ENCODE measurements at regions not wholly inside any gene's neighbourhood (a gene's known extent, or its start where the extent isn't known, plus 50 kb on each side); places are given as distances from the start of the nearest gene placed in this dataset.

GRCh38 chr22:49606562-49607290 lies 220.9 kb downstream of the BRD1 start:
- no peak for DNase-seq (ENCODE audit: insufficient read length, low spot score)
- no peak for TF ChIP-seq POLR2AphosphoS5 (IDR thresholded peaks at IDR 0.05; ENCODE audit: low read depth, low read length)
- no peak for TF ChIP-seq POU2F2 (IDR thresholded peaks at IDR 0.05; ENCODE audit: low read depth, low read length)
- TF ChIP-seq POLR2A (IDR thresholded peaks at IDR 0.05; ENCODE audit: low read depth, low read length): no peak
- TF ChIP-seq TAF1 (IDR thresholded peaks at IDR 0.05; ENCODE audit: low read depth, low read length): no peak
- TF ChIP-seq PAX5 (IDR thresholded peaks at IDR 0.05; ENCODE audit: insufficient read depth, low read length, severe bottlenecking): no peak
- no peak for TF ChIP-seq SPI1 (IDR thresholded peaks at IDR 0.05; ENCODE audit: low read depth, low read length)
- FAIRE-seq: no peak

- DNase-seq (ENCODE audit: insufficient read length, low spot score) (no peak), FAIRE-seq (no peak)
- no peak for TF ChIP-seq POLR2A (IDR thresholded peaks at IDR 0.05; ENCODE audit: low read depth, low read length)
Measured at GRCh38 chr22:49604732-49605302, 222.9 kb downstream of the BRD1 start.

- FAIRE-seq: no peak
- DNase-seq (ENCODE audit: insufficient read length, low spot score): no peak
- TF ChIP-seq SPI1 (IDR thresholded peaks at IDR 0.05; ENCODE audit: low read depth, low read length) (no peak), TAF1 (IDR thresholded peaks at IDR 0.05; ENCODE audit: low read depth, low read length) (no peak), POU2F2 (IDR thresholded peaks at IDR 0.05; ENCODE audit: low read depth, low read length) (no peak), PAX5 (IDR thresholded peaks at IDR 0.05; ENCODE audit: insufficient read depth, low read length, severe bottlenecking) (no peak), POLR2A (IDR thresholded peaks at IDR 0.05; ENCODE audit: low read depth, low read length) (no peak), POLR2AphosphoS5 (IDR thresholded peaks at IDR 0.05; ENCODE audit: low read depth, low read length) (no peak)
Measured at GRCh38 chr22:49603016-49603415, 224.7 kb downstream of the BRD1 start.

DNA sequence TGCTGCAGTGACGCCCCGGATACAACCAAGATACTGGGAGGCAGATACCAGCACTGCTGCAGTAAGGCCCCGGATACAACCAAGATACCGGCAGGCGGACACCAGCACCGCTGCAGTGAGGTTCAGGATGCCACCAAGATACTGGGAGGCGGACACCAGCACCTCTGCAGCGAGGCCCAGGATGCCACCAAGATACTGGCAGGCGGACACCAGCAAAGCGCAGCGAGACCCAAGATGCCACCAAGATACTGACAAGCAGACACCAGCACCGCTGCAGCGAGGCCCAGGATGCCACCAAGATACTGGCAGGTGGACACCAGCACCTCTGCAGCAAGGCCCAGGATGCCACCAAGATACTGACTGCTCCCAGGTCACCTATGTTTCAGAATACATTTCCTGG lies 225.2 kb downstream of the BRD1 start:
- TF ChIP-seq POLR2AphosphoS5 (IDR thresholded peaks at IDR 0.05; ENCODE audit: low read depth, low read length) (no peak), PAX5 (IDR thresholded peaks at IDR 0.05; ENCODE audit: insufficient read depth, low read length, severe bottlenecking) (no peak), POU2F2 (IDR thresholded peaks at IDR 0.05; ENCODE audit: low read depth, low read length) (no peak)
- FAIRE-seq (no peak), DNase-seq (ENCODE audit: insufficient read length, low spot score) (no peak)

GRCh38 chr22:49601614-49602321 lies 225.9 kb downstream of the BRD1 start:
- TF ChIP-seq SPI1 (IDR thresholded peaks at IDR 0.05; ENCODE audit: low read depth, low read length) (no peak), POLR2A (IDR thresholded peaks at IDR 0.05; ENCODE audit: low read depth, low read length) (no peak), POLR2AphosphoS5 (IDR thresholded peaks at IDR 0.05; ENCODE audit: low read depth, low read length) (no peak), POU2F2 (IDR thresholded peaks at IDR 0.05; ENCODE audit: low read depth, low read length) (no peak), TAF1 (IDR thresholded peaks at IDR 0.05; ENCODE audit: low read depth, low read length) (no peak), PAX5 (IDR thresholded peaks at IDR 0.05; ENCODE audit: insufficient read depth, low read length, severe bottlenecking) (no peak)
- no peak for FAIRE-seq
- DNase-seq (ENCODE audit: insufficient read length, low spot score): no peak

- no peak for DNase-seq (ENCODE audit: insufficient read length, low spot score)
- TF ChIP-seq TAF1 (IDR thresholded peaks at IDR 0.05; ENCODE audit: low read depth, low read length) (no peak), POLR2AphosphoS5 (IDR thresholded peaks at IDR 0.05; ENCODE audit: low read depth, low read length) (no peak), SPI1 (IDR thresholded peaks at IDR 0.05; ENCODE audit: low read depth, low read length) (no peak), PAX5 (IDR thresholded peaks at IDR 0.05; ENCODE audit: insufficient read depth, low read length, severe bottlenecking) (no peak)
- no peak for FAIRE-seq
Measured at GRCh38 chr22:49600891-49601431, 226.7 kb downstream of the BRD1 start.

GRCh38 chr22:49600468-49600867 lies 227.2 kb downstream of the BRD1 start:
- FAIRE-seq: no peak
- no peak for TF ChIP-seq PAX5 (IDR thresholded peaks at IDR 0.05; ENCODE audit: insufficient read depth, low read length, severe bottlenecking)
- TF ChIP-seq SPI1 (IDR thresholded peaks at IDR 0.05; ENCODE audit: low read depth, low read length): no peak
- no peak for TF ChIP-seq POLR2A (IDR thresholded peaks at IDR 0.05; ENCODE audit: low read depth, low read length)
- TF ChIP-seq TAF1 (IDR thresholded peaks at IDR 0.05; ENCODE audit: low read depth, low read length): no peak
- TF ChIP-seq POU2F2 (IDR thresholded peaks at IDR 0.05; ENCODE audit: low read depth, low read length): no peak
- no peak for TF ChIP-seq POLR2AphosphoS5 (IDR thresholded peaks at IDR 0.05; ENCODE audit: low read depth, low read length)
- no peak for DNase-seq (ENCODE audit: insufficient read length, low spot score)

GRCh38 chr22:49599691-49600455 lies 227.8 kb downstream of the BRD1 start:
- FAIRE-seq (no peak), DNase-seq (ENCODE audit: insufficient read length, low spot score) (no peak)
- TF ChIP-seq POLR2AphosphoS5 (IDR thresholded peaks at IDR 0.05; ENCODE audit: low read depth, low read length) (no peak), TAF1 (IDR thresholded peaks at IDR 0.05; ENCODE audit: low read depth, low read length) (no peak), POU2F2 (IDR thresholded peaks at IDR 0.05; ENCODE audit: low read depth, low read length) (no peak), PAX5 (IDR thresholded peaks at IDR 0.05; ENCODE audit: insufficient read depth, low read length, severe bottlenecking) (no peak), POLR2A (IDR thresholded peaks at IDR 0.05; ENCODE audit: low read depth, low read length) (no peak), SPI1 (IDR thresholded peaks at IDR 0.05; ENCODE audit: low read depth, low read length) (no peak)

GRCh38 chr22:49599039-49599438 lies 228.6 kb downstream of the BRD1 start:
- FAIRE-seq: no peak
- DNase-seq (ENCODE audit: insufficient read length, low spot score): no peak
- TF ChIP-seq TAF1 (IDR thresholded peaks at IDR 0.05; ENCODE audit: low read depth, low read length): no peak
- no peak for TF ChIP-seq POU2F2 (IDR thresholded peaks at IDR 0.05; ENCODE audit: low read depth, low read length)
- no peak for TF ChIP-seq POLR2A (IDR thresholded peaks at IDR 0.05; ENCODE audit: low read depth, low read length)
- TF ChIP-seq PAX5 (IDR thresholded peaks at IDR 0.05; ENCODE audit: insufficient read depth, low read length, severe bottlenecking): no peak
- TF ChIP-seq SPI1 (IDR thresholded peaks at IDR 0.05; ENCODE audit: low read depth, low read length): no peak
- no peak for TF ChIP-seq POLR2AphosphoS5 (IDR thresholded peaks at IDR 0.05; ENCODE audit: low read depth, low read length)

All from GM12891 (cell line).